ENCODE measurements at regions not wholly inside any gene's neighbourhood (a gene's known extent, or its start where the extent isn't known, plus 50 kb on each side); places are given as distances from the start of the nearest gene placed in this dataset.

GRCh38 chr1:39105061-39105840 lies 79.1 kb downstream of the NDUFS5 start:
- Histone ChIP-seq H3K9me3 (no peaks in the 10 kb centered on the region), H3K4me3 (peak overlapping the region; percentile 98), H3K27me3 (no peaks in the 10 kb centered on the region), H3K27ac (peak overlapping the region; percentile 99), H3K4me1 (peaks cover 62% of the 10 kb centered on the region), H3K36me3 (no peaks in the 10 kb centered on the region)
- TF ChIP-seq POLR2AphosphoS5 (IDR thresholded peaks at IDR 0.05) (no peak), POLR2A (IDR thresholded peaks at IDR 0.05) (peak; percentile 14 to 42)
- DNase-seq (ENCODE audit: low spot score in 2 of 2): peak; percentile 78 to 85
- WGBS: under 1% methylated on average over 57 of the region's 116 CpGs

- Histone ChIP-seq H3K27ac (peak overlapping the region; percentile 99), H3K27me3 (no peaks in the 10 kb centered on the region), H3K9me3 (no peaks in the 10 kb centered on the region), H3K4me3 (peak overlapping the region; percentile 98), H3K36me3 (no peaks in the 10 kb centered on the region), H3K4me1 (peaks cover 71% of the 10 kb centered on the region)
- TF ChIP-seq POLR2AphosphoS5 (IDR thresholded peaks at IDR 0.05): no peak
- DNase-seq (ENCODE audit: low spot score in 2 of 2): peak; percentile 71 to 81
- WGBS: under 1% methylated on average over 28 of the region's 39 CpGs
Observed at GRCh38 chr1:39105841-39106765, 80.0 kb downstream of the NDUFS5 start.

GRCh38 chr1:39106801-39107327 lies 80.7 kb downstream of the NDUFS5 start:
- 29% methylated on average over 4 of the region's 4 CpGs for WGBS
- TF ChIP-seq CTCF (IDR thresholded peaks at IDR 0.05): no peak
- TF ChIP-seq POLR2AphosphoS5 (IDR thresholded peaks at IDR 0.05): no peak
- TF ChIP-seq EP300 (IDR thresholded peaks at IDR 0.05): no peak
- TF ChIP-seq POLR2A (IDR thresholded peaks at IDR 0.05): no peak
- peaks cover 76% of the 10 kb centered on the region for H3K4me1 ChIP-seq
- no peaks in the 10 kb centered on the region for H3K27me3 ChIP-seq
- H3K27ac ChIP-seq: peak overlapping the region; percentile 99
- DNase-seq (ENCODE audit: low spot score in 2 of 2): no peak
- H3K4me3 ChIP-seq: peak overlapping the region; percentile 98
- H3K36me3 ChIP-seq: no peaks in the 10 kb centered on the region
- no peaks in the 10 kb centered on the region for H3K9me3 ChIP-seq

GRCh38 chr1:39107341-39108290 lies 81.5 kb downstream of the NDUFS5 start:
- no peaks in the 10 kb centered on the region for H3K27me3 ChIP-seq
- H3K9me3 ChIP-seq: no peaks in the 10 kb centered on the region
- peak overlapping the region; percentile 99 for H3K27ac ChIP-seq
- DNase-seq (ENCODE audit: low spot score in 2 of 2): no peak
- peaks cover 78% of the 10 kb centered on the region for H3K4me1 ChIP-seq
- 47% methylated on average over 8 of the region's 8 CpGs for WGBS
- H3K4me3 ChIP-seq: peak overlapping the region; percentile 98
- TF ChIP-seq POLR2A (IDR thresholded peaks at IDR 0.05): no peak
- no peak for TF ChIP-seq POLR2AphosphoS5 (IDR thresholded peaks at IDR 0.05)
- no peak for TF ChIP-seq EP300 (IDR thresholded peaks at IDR 0.05)
- TF ChIP-seq CTCF (IDR thresholded peaks at IDR 0.05): no peak
- no peaks in the 10 kb centered on the region for H3K36me3 ChIP-seq

GRCh38 chr1:39109644-39110043 lies 83.5 kb downstream of the NDUFS5 start:
- Histone ChIP-seq H3K27me3 (no peaks in the 10 kb centered on the region), H3K4me3 (no peak overlapping the region), H3K27ac (no peak overlapping the region), H3K9me3 (no peaks in the 10 kb centered on the region), H3K36me3 (no peaks in the 10 kb centered on the region), H3K4me1 (peaks cover 74% of the 10 kb centered on the region)
- 72% methylated on average over 2 of the region's 2 CpGs for WGBS
- TF ChIP-seq POLR2A (IDR thresholded peaks at IDR 0.05) (no peak), CTCF (IDR thresholded peaks at IDR 0.05) (no peak), EP300 (IDR thresholded peaks at IDR 0.05) (no peak), POLR2AphosphoS5 (IDR thresholded peaks at IDR 0.05) (no peak)
- DNase-seq (ENCODE audit: low spot score in 2 of 2): no peak
